IPS DF 4.7 (cell line): ENCODE measurements at regions not wholly inside any gene's neighbourhood (a gene's known extent, or its start where the extent isn't known, plus 50 kb on each side); places are given as distances from the start of the nearest gene placed in this dataset.
"Not testable (repeated sequence)": the region's sequence is repeated elsewhere in the genome, so short reads cannot be mapped to it uniquely, and the experiment has no call there.

ENCODE experiments used
- DNase-seq: peaks from one replicate; pipeline ENCODE4 v3.0.0-alpha.2; 2013; ENCODE audit warnings: low spot score; ENCODE audit errors: extremely low read depth

GRCh38 chr10:118914629-118915028, 114.9 kb upstream of the NANOS1 start:
- DNase-seq = no peak

GRCh38 chr10:118915161-118915560, 114.4 kb upstream of the NANOS1 start:
- DNase-seq = no peak

GRCh38 chr10:118916777-118917176, 112.7 kb upstream of the NANOS1 start:
- no peak for DNase-seq

GRCh38 chr10:118917701-118918100, 111.8 kb upstream of the NANOS1 start:
- DNase-seq = no peak

- no peak for DNase-seq
Observed at GRCh38 chr10:118918116-118918515, 111.4 kb upstream of the NANOS1 start.

GRCh38 chr10:118918587-118918986, 110.9 kb upstream of the NANOS1 start:
- no peak for DNase-seq

- no peak for DNase-seq
Observed at GRCh38 chr10:118920206-118920605, 109.3 kb upstream of the NANOS1 start.

- no peak for DNase-seq
Observed at GRCh38 chr10:118922226-118922625, 107.3 kb upstream of the NANOS1 start.

- no peak for DNase-seq
Observed at GRCh38 chr10:118922972-118923371, 106.5 kb upstream of the NANOS1 start.

- DNase-seq = no peak
Observed at GRCh38 chr10:118924493-118924892, 105.0 kb upstream of the NANOS1 start.

GRCh38 chr10:118925404-118926071, 104.0 kb upstream of the NANOS1 start:
- DNase-seq = no peak

GRCh38 chr10:118926072-118926417, 103.5 kb upstream of the NANOS1 start:
- no peak for DNase-seq

GRCh38 chr10:118926441-118926840, 103.1 kb upstream of the NANOS1 start:
- DNase-seq = no peak

- no peak for DNase-seq
Observed at GRCh38 chr10:118926903-118927302, 102.6 kb upstream of the NANOS1 start.

- DNase-seq = no peak
Observed at GRCh38 chr10:118927321-118927720, 102.2 kb upstream of the NANOS1 start.

GRCh38 chr10:118930614-118931013, 98.9 kb upstream of the NANOS1 start:
- no peak for DNase-seq

GRCh38 chr10:118931436-118931835, 98.1 kb upstream of the NANOS1 start:
- no peak for DNase-seq

GRCh38 chr10:118932154-118932553, 97.4 kb upstream of the NANOS1 start:
- DNase-seq = not testable (repeated sequence)

GRCh38 chr10:118937226-118937625, 92.3 kb upstream of the NANOS1 start:
- no peak for DNase-seq

- no peak for DNase-seq
Observed at GRCh38 chr10:118939211-118940007, 90.1 kb upstream of the NANOS1 start.

- DNase-seq = no peak
Observed at GRCh38 chr10:118940386-118940785, 89.1 kb upstream of the NANOS1 start.

GRCh38 chr10:118943253-118943652, 86.3 kb upstream of the NANOS1 start:
- no peak for DNase-seq
